Sigmoid colon (tissue), 6 donors: ENCODE measurements at regions not wholly inside any gene's neighbourhood (a gene's known extent, or its start where the extent isn't known, plus 50 kb on each side); places are given as distances from the start of the nearest gene placed in this dataset.
"Not testable (repeated sequence)": the region's sequence is repeated elsewhere in the genome, so short reads cannot be mapped to it uniquely, and the experiment has no call there.

Experiments used
- DNase-seq: peaks from one replicate; pipeline ENCODE4 v3.0.0-alpha.2; 2019
- H3K27ac ChIP-seq, 4 donors: fragments of 200-600 bp; sonication (generic); one replicate each; pipeline ENCODE4 v1.5.1; 2016 to 2019; ENCODE audit warnings: mild to moderate bottlenecking in 1 of 4
- H3K27me3 ChIP-seq, 3 donors: fragments of 200-600 bp; sonication (generic); one replicate each; pipeline ENCODE4 v1.5.1; 2019; ENCODE audit warnings: mild to moderate bottlenecking in 1 of 3
- H3K36me3 ChIP-seq, 4 donors: fragments of 200-600 bp; sonication (generic); one replicate each; pipeline ENCODE4 v1.5.1; 2016 to 2019
- H3K4me1 ChIP-seq, 4 donors: fragments of 200-600 bp; sonication (generic); one replicate each; pipeline ENCODE4 v1.5.1; 2017 to 2019
- H3K4me3 ChIP-seq, 4 donors: fragments of 200-600 bp; sonication (generic); one replicate each; pipeline ENCODE4 v1.5.1; 2017 to 2019; ENCODE audit warnings: mild to moderate bottlenecking in 2 of 4, moderate library complexity in 1 of 4
- H3K9me3 ChIP-seq, 4 donors: fragments of 200-600 bp in 3 of 4; sonication (generic) in 3 of 4; one replicate each; pipeline versions ENCODE4 v1.5.1 to v1.6.1; 2013 to 2019
- CTCF ChIP-seq, 4 experiments: fragments of 450-650 bp in 3 of 4; fragments of 200-600 bp in 1 of 4; IDR thresholded peaks; one replicate each; pipeline ENCODE4 v1.5.1; 2016 to 2019; ENCODE audit warnings: antibody characterized with exemption in 4 of 4, mild to moderate bottlenecking in 3 of 4, moderate library complexity in 2 of 4
- EP300 ChIP-seq, 4 donors: sonication (generic); formaldehyde crosslinking; IDR thresholded peaks; one replicate each; pipeline ENCODE4 v1.6.1; 2017; ENCODE audit warnings: antibody characterized with exemption in 4 of 4
- POLR2A ChIP-seq, 2 donors: fragments of 450-650 bp; IDR thresholded peaks; one replicate each; pipeline ENCODE4 v1.6.1; 2016; ENCODE audit warnings: antibody characterized with exemption in 2 of 2, mild to moderate bottlenecking in 2 of 2, moderate library complexity in 2 of 2
- POLR2AphosphoS5 ChIP-seq, 4 donors: sonication (generic); formaldehyde crosslinking; IDR thresholded peaks; one replicate each; pipeline ENCODE4 v1.6.1; 2017; ENCODE audit warnings: antibody characterized with exemption in 4 of 4
- WGBS, 2 donors: extraction: QIAGEN DNeasy Blood & Tissue Kit; methylation state at CpG; one replicate each; pipeline ENCODE4 v1.1.7; 2013; 5-methylcytosine and 5-hydroxymethylcytosine counted together
- intact Hi-C: fragments of 100-400 bp; cut with DNase I; formaldehyde crosslinking; loops from one replicate; pipeline ENCODE4 v1.15.1; 2023
- donor health status: healthy with polysubstance abuse.
- donor health status: healthy.

GRCh38 chr6:73983367-73983766 lies 287.4 kb downstream of the CD109 start:
- intact Hi-C loops = no loop called here
- no peak overlapping the region for H3K4me3 ChIP-seq
- WGBS, 2 donors = 72 to 73% methylated on average over 2 of the region's 2 CpGs
- H3K4me1 ChIP-seq = peaks cover 0 to 23% (median 17%) of the 10 kb centered on the region in 4 donors
- TF ChIP-seq POLR2AphosphoS5 (IDR thresholded peaks at IDR 0.05) = no peak
- H3K9me3 ChIP-seq = peaks cover 0 to 4% (median 0%) of the 10 kb centered on the region in 4 donors
- DNase-seq = no peak
- no peak overlapping the region for H3K27ac ChIP-seq
- H3K36me3 ChIP-seq = no peaks in the 10 kb centered on the region
- H3K27me3 ChIP-seq = no peaks in the 10 kb centered on the region

GRCh38 chr6:73980096-73980495 lies 284.1 kb downstream of the CD109 start:
- intact Hi-C loops = no loop called here
- H3K36me3 ChIP-seq = no peaks in the 10 kb centered on the region

GRCh38 chr6:73978330-73978729 lies 282.3 kb downstream of the CD109 start:
- intact Hi-C loops = no loop called here
- Histone ChIP-seq H3K4me1 (no peaks in the 10 kb centered on the region), H3K27me3 (no peaks in the 10 kb centered on the region), H3K4me3 (no peak overlapping the region), H3K9me3 (peaks cover 0 to 4% (median 2%) of the 10 kb centered on the region in 4 donors), H3K36me3 (no peaks in the 10 kb centered on the region), H3K27ac (no peak overlapping the region)
- DNase-seq = no peak
- 60 to 73% methylated on average over 2 of the region's 2 CpGs for WGBS, 2 donors
- no peak for TF ChIP-seq POLR2A (IDR thresholded peaks at IDR 0.05)
- no peak for TF ChIP-seq CTCF (IDR thresholded peaks at IDR 0.05)
- TF ChIP-seq EP300 (IDR thresholded peaks at IDR 0.05) = no peak
- TF ChIP-seq POLR2AphosphoS5 (IDR thresholded peaks at IDR 0.05) = no peak

More at GRCh38 chr6:73980096-73980495, 284.1 kb downstream of the CD109 start:
- no peak for DNase-seq
- Histone ChIP-seq H3K27ac (no peak overlapping the region), H3K4me3 (no peak overlapping the region), H3K27me3 (no peaks in the 10 kb centered on the region), H3K4me1 (peaks cover 0 to 9% (median 4%) of the 10 kb centered on the region in 4 donors), H3K9me3 (peaks cover 0 to 4% (median 2%) of the 10 kb centered on the region in 4 donors)
- TF ChIP-seq EP300 (IDR thresholded peaks at IDR 0.05) (no peak), CTCF (IDR thresholded peaks at IDR 0.05) (no peak), POLR2AphosphoS5 (IDR thresholded peaks at IDR 0.05) (no peak), POLR2A (IDR thresholded peaks at IDR 0.05) (no peak)

- H3K36me3 ChIP-seq, H3K27me3 ChIP-seq, H3K9me3 ChIP-seq, intact Hi-C loops, H3K27ac ChIP-seq, DNase-seq, H3K4me3 ChIP-seq: not testable (repeated sequence)
- WGBS, 2 donors = 94 to 95% methylated on average over 7 of the region's 7 CpGs
- peaks cover 0 to 16% (median 11%) of the 10 kb centered on the region in 4 donors for H3K4me1 ChIP-seq
These were observed 276.5 kb downstream of the CD109 start for GRCh38 chr6:73972518-73972917.

- Histone ChIP-seq H3K27me3 (no peaks in the 10 kb centered on the region), H3K9me3 (no peaks in the 10 kb centered on the region), H3K36me3 (no peaks in the 10 kb centered on the region), H3K4me1 (peaks cover 0 to 31% (median 16%) of the 10 kb centered on the region in 4 donors), H3K27ac (no peak overlapping the region), H3K4me3 (no peak overlapping the region)
- TF ChIP-seq POLR2A (IDR thresholded peaks at IDR 0.05) (no peak), EP300 (IDR thresholded peaks at IDR 0.05) (no peak), POLR2AphosphoS5 (IDR thresholded peaks at IDR 0.05) (no peak), CTCF (IDR thresholded peaks at IDR 0.05) (peak; percentile 30 to 61 (median 46))
- 56 to 59% methylated on average over 7 of the region's 7 CpGs for WGBS, 2 donors
- intact Hi-C loops = loop anchor here (2.0 to 10.0 kb wide), 3 partner anchors 115 to 1235 kb away; no protein-coding TSS in a partner anchor
- no peak for DNase-seq
These were observed 274.3 kb downstream of the CD109 start for GRCh38 chr6:73969971-73970970.
